Small intestine (tissue), 7 donors: ENCODE measurements at regions not wholly inside any gene's neighbourhood (a gene's known extent, or its start where the extent isn't known, plus 50 kb on each side); places are given as distances from the start of the nearest gene placed in this dataset.
"Not testable (repeated sequence)": the region's sequence is repeated elsewhere in the genome, so short reads cannot be mapped to it uniquely, and the experiment has no call there.

Experiments
- DNase-seq, 2 donors: peaks; one replicate each; pipeline versions ENCODE4 v3.0.0 to v3.0.0-alpha.2; 2013
- FAIRE-seq: peaks from 2 replicates; lab custom pipeline; 2012; peaks lifted over from hg19 to GRCh38; lab: Jason Lieb, UNC
- H3K27ac ChIP-seq, 3 donors: one replicate each; pipeline ENCODE4 v1.5.1; 2013; ENCODE audit warnings: low read length in 2 of 3, mild to moderate bottlenecking in 2 of 3, control low read depth in 1 of 3, inconsistent platforms in 1 of 3, low read depth in 1 of 3, moderate library complexity in 1 of 3
- H3K27me3 ChIP-seq, 3 donors: one replicate each; pipeline ENCODE4 v1.6.1; 2013; ENCODE audit warnings: low read length in 3 of 3, inconsistent platforms in 1 of 3; ENCODE audit not compliant: control insufficient read depth in 3 of 3, insufficient read depth in 3 of 3
- H3K36me3 ChIP-seq, 3 donors: one replicate each; pipeline ENCODE4 v1.6.1; 2013; ENCODE audit warnings: low read length in 3 of 3, inconsistent platforms in 1 of 3, low read depth in 1 of 3, mild to moderate bottlenecking in 1 of 3, moderate library complexity in 1 of 3; ENCODE audit not compliant: control insufficient read depth in 3 of 3, insufficient read depth in 2 of 3
- H3K4me1 ChIP-seq, 3 donors: one replicate each; pipeline ENCODE4 v1.6.1; 2013; ENCODE audit warnings: low read length in 2 of 3, inconsistent platforms in 1 of 3, low read depth in 1 of 3, mild to moderate bottlenecking in 1 of 3, moderate library complexity in 1 of 3; ENCODE audit not compliant: control insufficient read depth in 3 of 3, insufficient read depth in 2 of 3
- H3K4me3 ChIP-seq, 3 donors: one replicate each; pipeline ENCODE4 v1.5.1; 2013; ENCODE audit warnings: low read length in 3 of 3, control low read depth in 1 of 3, inconsistent platforms in 1 of 3, low read depth in 1 of 3, mild to moderate bottlenecking in 1 of 3, moderate library complexity in 1 of 3
- H3K9me3 ChIP-seq, 2 donors: one replicate each; pipeline ENCODE4 v1.6.1; 2013; ENCODE audit warnings: low read depth in 1 of 2, low read length in 1 of 2; ENCODE audit not compliant: control insufficient read depth in 2 of 2, insufficient read depth in 1 of 2
- WGBS, 3 donors: extraction: QIAGEN DNeasy Blood & Tissue Kit; methylation state at CpG; one replicate each; pipeline ENCODE4 v1.1.7; 2013; 5-methylcytosine and 5-hydroxymethylcytosine counted together
- donor health status: healthy with polysubstance abuse.
- donor health status: control.
- donor health status: control.
- donor health status: Bipolar disorder and iron deficiency.
- donor health status: healthy.

- FAIRE-seq = no peak
- Histone ChIP-seq H3K9me3 (no peaks in the 10 kb centered on the region), H3K4me1 (no peaks in the 10 kb centered on the region), H3K27ac (no peak overlapping the region), H3K4me3 (no peak overlapping the region), H3K36me3 (no peaks in the 10 kb centered on the region), H3K27me3 (peaks cover 0 to 2% (median 0%) of the 10 kb centered on the region in 3 donors)
- 96 to 97% (median 97%) methylated on average over 1 of the region's 1 CpG for WGBS, 3 donors
- DNase-seq = no peak
Measured at GRCh38 chr16:17749706-17750105, 278.9 kb upstream of the XYLT1 start.

DNA sequence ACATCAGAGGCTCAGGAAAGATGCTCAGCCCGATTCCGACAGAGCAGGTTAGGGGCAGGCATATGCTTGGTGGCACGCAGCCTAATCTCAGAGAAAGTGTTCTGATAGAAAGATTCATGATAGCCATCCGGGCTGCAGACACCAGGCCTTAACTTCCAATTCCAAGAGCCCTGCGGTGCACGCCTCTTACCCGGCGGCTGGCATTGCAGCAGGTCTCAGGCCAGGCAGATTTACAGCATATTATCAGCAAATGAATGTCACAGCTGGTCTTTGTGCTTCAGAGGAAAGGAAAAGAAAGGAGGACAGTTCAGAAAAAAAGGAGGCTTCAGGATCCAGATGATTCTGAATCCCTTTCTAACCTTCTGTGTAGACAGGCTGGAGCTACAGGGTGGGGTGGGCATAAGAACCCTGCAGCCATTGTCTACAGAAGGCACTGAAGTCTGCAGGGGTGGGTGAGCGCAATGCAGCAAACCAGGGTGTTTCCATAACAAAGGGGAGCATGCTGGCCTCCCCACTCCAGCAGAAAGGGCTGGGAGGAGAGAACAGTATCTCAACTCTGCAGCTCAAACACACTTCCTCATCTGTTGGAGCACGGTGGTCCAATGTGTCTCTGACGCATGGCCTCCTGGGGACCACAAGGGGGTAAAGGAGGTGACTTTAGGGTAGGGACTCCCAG, 277.4 kb upstream of the XYLT1 start:
- Histone ChIP-seq H3K27ac (no peak overlapping the region), H3K4me1 (no peaks in the 10 kb centered on the region), H3K27me3 (peaks cover 0 to 2% (median 2%) of the 10 kb centered on the region in 3 donors), H3K36me3 (no peaks in the 10 kb centered on the region), H3K9me3 (no peaks in the 10 kb centered on the region), H3K4me3 (no peak overlapping the region)
- FAIRE-seq = no peak
- 45 to 60% (median 52%) methylated on average over 11 of the region's 11 CpGs for WGBS, 3 donors
- no peak for DNase-seq

GRCh38 chr16:17747081-17747756, 276.5 kb upstream of the XYLT1 start:
- Histone ChIP-seq H3K27ac (no peak overlapping the region), H3K4me1 (no peaks in the 10 kb centered on the region), H3K9me3 (no peaks in the 10 kb centered on the region), H3K4me3 (no peak overlapping the region), H3K36me3 (no peaks in the 10 kb centered on the region), H3K27me3 (peaks cover 0 to 2% (median 2%) of the 10 kb centered on the region in 3 donors)
- no peak for FAIRE-seq
- DNase-seq = no peak
- WGBS, 3 donors = 50 to 58% (median 54%) methylated on average over 5 of the region's 5 CpGs

DNA sequence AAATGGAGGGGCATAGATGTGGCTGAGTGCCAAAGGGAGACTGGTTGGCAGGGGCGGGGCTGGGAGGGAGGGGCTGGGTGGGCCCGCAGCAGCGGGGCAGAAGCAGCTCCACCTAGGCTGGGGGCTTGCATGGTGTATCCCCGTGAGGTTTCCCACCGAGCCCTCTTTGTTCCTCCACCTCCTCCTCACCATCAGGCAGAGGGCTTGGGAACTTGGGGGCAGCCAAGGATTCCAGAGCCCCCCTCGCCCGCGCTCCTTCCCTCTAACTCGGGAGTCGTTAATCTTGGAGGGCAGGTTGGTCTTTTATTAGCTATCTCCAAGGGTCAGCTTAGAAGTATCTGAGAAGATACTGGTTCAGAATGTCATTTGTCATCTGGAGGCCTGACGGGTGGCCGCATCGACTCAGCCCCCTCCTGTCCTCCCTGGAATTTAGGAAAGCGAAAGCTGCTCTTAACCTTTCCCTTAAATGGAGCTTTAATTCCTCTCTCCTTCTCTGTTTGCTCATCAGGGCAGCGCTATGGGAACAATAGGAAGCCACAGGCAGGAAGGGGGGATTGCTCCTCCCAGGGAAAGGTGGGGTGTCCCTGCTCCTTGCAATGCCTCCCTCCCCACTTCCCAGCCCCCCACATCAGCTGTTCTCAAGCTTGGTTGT, 274.3 kb upstream of the XYLT1 start:
- H3K4me3 ChIP-seq = no peak overlapping the region
- WGBS, 3 donors = 11 to 29% (median 23%) methylated on average over 12 to 15 of the region's 15 CpGs
- H3K27ac ChIP-seq = no peak overlapping the region
- peaks cover 0 to 2% (median 2%) of the 10 kb centered on the region in 3 donors for H3K27me3 ChIP-seq
- peak in 1 of 2 donors; percentile 4 for DNase-seq
- no peaks in the 10 kb centered on the region for H3K36me3 ChIP-seq
- FAIRE-seq = no peak
- H3K4me1 ChIP-seq = no peaks in the 10 kb centered on the region
- no peaks in the 10 kb centered on the region for H3K9me3 ChIP-seq

GRCh38 chr16:17743578-17743977, 272.8 kb upstream of the XYLT1 start:
- Histone ChIP-seq H3K4me3 (no peak overlapping the region), H3K9me3 (no peaks in the 10 kb centered on the region), H3K27ac (no peak overlapping the region), H3K36me3 (no peaks in the 10 kb centered on the region), H3K4me1 (no peaks in the 10 kb centered on the region), H3K27me3 (peaks cover 0 to 2% (median 2%) of the 10 kb centered on the region in 3 donors)
- WGBS, 3 donors = 34 to 64% (median 51%) methylated on average over 4 of the region's 4 CpGs
- FAIRE-seq (no peak), DNase-seq (no peak)

- no peak overlapping the region for H3K27ac ChIP-seq
- FAIRE-seq = no peak
- H3K4me3 ChIP-seq = no peak overlapping the region
- H3K9me3 ChIP-seq = no peaks in the 10 kb centered on the region
- no peaks in the 10 kb centered on the region for H3K4me1 ChIP-seq
- 56 to 71% (median 68%) methylated on average over 3 of the region's 3 CpGs for WGBS, 3 donors
- no peak for DNase-seq
- H3K27me3 ChIP-seq = peaks cover 0 to 2% (median 2%) of the 10 kb centered on the region in 3 donors
- no peaks in the 10 kb centered on the region for H3K36me3 ChIP-seq
Measured at GRCh38 chr16:17743158-17743557, 272.4 kb upstream of the XYLT1 start.

- H3K4me3 ChIP-seq, DNase-seq, H3K4me1 ChIP-seq, H3K9me3 ChIP-seq, FAIRE-seq, H3K27ac ChIP-seq, H3K36me3 ChIP-seq, H3K27me3 ChIP-seq: not testable (repeated sequence)
- WGBS, 3 donors = 61 to 77% (median 61%) methylated on average over 3 of the region's 3 CpGs
Measured at GRCh38 chr16:17735099-17735498, 264.3 kb upstream of the XYLT1 start.

GRCh38 chr16:17729820-17730219, 259.1 kb upstream of the XYLT1 start:
- H3K27ac ChIP-seq = no peak overlapping the region
- 73 to 84% (median 80%) methylated on average over 3 of the region's 3 CpGs for WGBS, 3 donors
- no peak overlapping the region for H3K4me3 ChIP-seq
- FAIRE-seq = no peak
- no peaks in the 10 kb centered on the region for H3K36me3 ChIP-seq
- no peak for DNase-seq
- H3K9me3 ChIP-seq = no peaks in the 10 kb centered on the region
- H3K27me3 ChIP-seq = peaks cover 0 to 2% (median 0%) of the 10 kb centered on the region in 3 donors
- no peaks in the 10 kb centered on the region for H3K4me1 ChIP-seq
